Stimulated activated naive CD8-positive, alpha-beta T cell treated with anti-CD3 and anti-CD28 coated beads, Interleukin-15, Interleukin-2, amounts not matched to agents 100 U/mL and 50 U/mL, for 24 hours (primary cell): ENCODE measurements at regions not wholly inside any gene's neighbourhood (a gene's known extent, or its start where the extent isn't known, plus 50 kb on each side); places are given as distances from the start of the nearest gene placed in this dataset.

ENCODE experiments used
- ATAC-seq: fragments of 150-1000 bp; cut with Tn5 transposase; one replicate; pipeline ENCODE4 v1.10.0; 2021
- DNase-seq: peaks from one replicate; pipeline ENCODE4 v3.0.0; 2021

GRCh38 chr6:122124908-122125307 is 274.5 kb upstream of the HSF2 start:
- no peak for DNase-seq
- no peak for ATAC-seq

GRCh38 chr6:122126894-122127293 is 272.6 kb upstream of the HSF2 start:
- DNase-seq (no peak), ATAC-seq (no peak)

GRCh38 chr6:122128445-122128844 is 271.0 kb upstream of the HSF2 start:
- no peak for ATAC-seq

GRCh38 chr6:122129313-122130025 is 270.0 kb upstream of the HSF2 start:
- ATAC-seq (no peak), DNase-seq (no peak)

More at GRCh38 chr6:122128445-122128844, 271.0 kb upstream of the HSF2 start:
- DNase-seq: no peak

- ATAC-seq (no peak), DNase-seq (no peak)
Measured at GRCh38 chr6:122130026-122130348, 269.5 kb upstream of the HSF2 start.

GRCh38 chr6:122130518-122130917 is 268.9 kb upstream of the HSF2 start:
- no peak for DNase-seq
- no peak for ATAC-seq

- ATAC-seq (no peak), DNase-seq (no peak)
Measured at GRCh38 chr6:122136386-122136785, 263.1 kb upstream of the HSF2 start.

- ATAC-seq: no peak
Measured at GRCh38 chr6:122140031-122140430, 259.4 kb upstream of the HSF2 start.

GRCh38 chr6:122141246-122141645 is 258.2 kb upstream of the HSF2 start:
- no peak for DNase-seq
- ATAC-seq: no peak

More at GRCh38 chr6:122140031-122140430, 259.4 kb upstream of the HSF2 start:
- no peak for DNase-seq

GRCh38 chr6:122143813-122144601 is 255.4 kb upstream of the HSF2 start:
- no peak for DNase-seq
- ATAC-seq: no peak

- ATAC-seq (no peak), DNase-seq (no peak)
Measured at GRCh38 chr6:122145246-122145645, 254.2 kb upstream of the HSF2 start.

- no peak for DNase-seq
- no peak for ATAC-seq
Measured at GRCh38 chr6:122145741-122146240, 253.7 kb upstream of the HSF2 start.

- DNase-seq (no peak), ATAC-seq (no peak)
Measured at GRCh38 chr6:122147291-122147690, 252.2 kb upstream of the HSF2 start.

GRCh38 chr6:122151066-122151465 is 248.4 kb upstream of the HSF2 start:
- ATAC-seq: no peak
- no peak for DNase-seq

- DNase-seq (no peak), ATAC-seq (no peak)
Measured at GRCh38 chr6:122151763-122152162, 247.7 kb upstream of the HSF2 start.

GRCh38 chr6:122153557-122153956 is 245.9 kb upstream of the HSF2 start:
- ATAC-seq: no peak

GRCh38 chr6:122154155-122154554 is 245.3 kb upstream of the HSF2 start:
- ATAC-seq (no peak), DNase-seq (no peak)

More at GRCh38 chr6:122153557-122153956, 245.9 kb upstream of the HSF2 start:
- DNase-seq: no peak

GRCh38 chr6:122154912-122155575 is 244.4 kb upstream of the HSF2 start:
- DNase-seq (no peak), ATAC-seq (no peak)

- ATAC-seq (no peak), DNase-seq (no peak)
Measured at GRCh38 chr6:122161136-122161535, 238.3 kb upstream of the HSF2 start.

- no peak for DNase-seq
- ATAC-seq: no peak
Measured at GRCh38 chr6:122165014-122165413, 234.4 kb upstream of the HSF2 start.

GRCh38 chr6:122170274-122170673 is 229.2 kb upstream of the HSF2 start:
- ATAC-seq (no peak), DNase-seq (no peak)

GRCh38 chr6:122178988-122179387 is 220.5 kb upstream of the HSF2 start:
- ATAC-seq (no peak), DNase-seq (no peak)

GRCh38 chr6:122180132-122180531 is 219.3 kb upstream of the HSF2 start:
- no peak for DNase-seq

More at GRCh38 chr6:122180132-122180531, 219.3 kb upstream of the HSF2 start:
- ATAC-seq: no peak
